Medulla oblongata (tissue), 1 donor: ENCODE measurements at regions not wholly inside any gene's neighbourhood (a gene's known extent, or its start where the extent isn't known, plus 50 kb on each side); places are given as distances from the start of the nearest gene placed in this dataset.

Source experiments
- DNase-seq: peaks from one replicate; pipeline ENCODE4 v3.0.0-alpha.2; 2015; ENCODE audit errors: extremely low spot score

DNA sequence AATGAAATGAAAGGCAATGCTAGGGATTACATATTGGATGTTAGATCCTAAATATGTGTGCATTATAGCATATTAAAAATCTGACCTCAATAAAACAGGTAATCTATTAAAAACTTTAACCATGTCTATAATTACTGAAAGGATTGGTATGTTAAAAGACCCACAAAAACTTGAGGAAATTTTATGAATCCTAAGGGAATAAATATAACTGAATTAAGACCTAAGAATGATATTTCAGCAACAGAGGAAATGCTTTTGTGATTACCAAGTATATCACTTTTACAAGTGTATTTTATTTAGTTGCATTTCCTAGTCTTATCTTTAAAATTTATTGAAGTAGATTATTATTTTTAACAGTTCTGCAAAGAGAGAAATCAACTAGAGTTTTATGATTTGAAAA lies 571.5 kb downstream of the HDGFL1 start:
- DNase-seq, result no peak

DNA sequence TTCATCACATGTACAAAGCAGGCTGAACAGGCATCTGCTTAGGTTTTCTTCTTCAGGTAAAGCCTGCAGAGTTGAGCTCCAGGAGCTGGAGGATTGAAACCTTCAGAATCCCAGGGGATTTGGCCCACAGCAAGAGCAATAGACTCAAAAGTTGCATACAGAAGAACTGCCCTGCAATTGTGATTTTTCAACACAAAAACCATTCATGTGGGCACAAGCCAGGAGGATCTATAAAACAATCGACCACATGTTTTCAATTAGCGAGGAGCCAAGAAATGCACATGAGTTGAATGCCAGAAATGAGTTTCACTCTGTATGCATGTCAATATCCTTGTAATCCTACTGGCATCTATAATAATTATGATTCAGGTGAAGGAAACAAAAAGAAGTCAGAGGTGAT lies 576.4 kb downstream of the HDGFL1 start:
- DNase-seq, result no peak

DNA sequence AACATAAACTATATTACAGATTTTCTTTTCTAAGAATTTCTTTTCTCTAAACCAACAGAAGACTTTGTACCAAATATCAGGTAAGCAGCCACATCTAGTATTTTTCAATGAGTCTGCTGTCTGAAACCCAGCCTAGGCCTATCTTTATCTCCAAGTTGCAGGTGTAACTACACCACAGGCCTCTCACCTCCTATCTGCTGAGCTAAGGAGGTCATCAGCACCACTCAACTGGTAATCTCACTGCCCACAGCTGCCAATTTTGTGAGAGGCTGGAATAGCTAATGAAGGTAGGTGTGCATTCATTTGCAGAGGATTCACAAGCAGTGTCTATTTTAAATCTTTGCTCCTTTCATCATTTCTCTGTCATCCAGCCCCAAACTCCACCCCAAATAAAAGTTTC lies 584.8 kb downstream of the HDGFL1 start:
- no peak for DNase-seq

DNA sequence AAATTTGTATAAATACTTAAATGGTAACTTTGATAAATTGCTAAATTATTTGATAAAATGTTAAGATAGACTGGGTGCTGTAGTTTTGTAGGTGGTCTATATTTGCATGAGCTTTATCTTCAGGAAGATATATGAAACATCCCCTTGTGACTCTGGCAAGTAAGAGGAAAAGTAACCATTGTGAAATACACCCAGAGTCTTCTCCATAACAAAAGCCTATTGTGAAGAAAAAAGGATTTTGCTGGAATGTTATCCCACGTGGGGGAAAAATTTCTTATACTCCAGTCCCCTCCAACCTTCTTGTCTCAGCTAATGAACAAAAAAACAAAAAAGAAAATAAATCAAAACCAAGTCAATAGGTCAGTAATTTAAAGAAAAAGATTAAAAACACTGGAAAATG lies 600.7 kb downstream of the HDGFL1 start:
- no peak for DNase-seq

DNA sequence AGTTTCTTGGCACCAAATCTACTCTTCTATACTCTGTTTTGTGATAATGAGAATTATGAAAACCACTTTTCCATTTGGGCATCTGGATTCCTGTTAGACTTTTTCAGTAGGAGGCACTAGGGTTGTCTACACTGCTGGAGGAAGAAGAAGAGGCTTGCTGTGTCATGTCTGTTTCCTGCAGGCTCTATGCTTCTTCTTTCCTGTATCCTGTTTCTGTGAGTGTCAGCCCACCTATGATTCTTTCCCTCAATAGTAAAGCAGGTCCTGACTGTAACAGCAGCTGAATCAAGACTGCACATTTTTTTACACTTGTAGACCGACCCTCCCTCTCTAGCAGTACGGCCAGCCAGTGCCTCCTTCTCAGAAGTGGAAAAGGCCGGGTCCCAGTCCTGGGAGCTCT lies 603.9 kb downstream of the HDGFL1 start:
- DNase-seq, result no peak

DNA sequence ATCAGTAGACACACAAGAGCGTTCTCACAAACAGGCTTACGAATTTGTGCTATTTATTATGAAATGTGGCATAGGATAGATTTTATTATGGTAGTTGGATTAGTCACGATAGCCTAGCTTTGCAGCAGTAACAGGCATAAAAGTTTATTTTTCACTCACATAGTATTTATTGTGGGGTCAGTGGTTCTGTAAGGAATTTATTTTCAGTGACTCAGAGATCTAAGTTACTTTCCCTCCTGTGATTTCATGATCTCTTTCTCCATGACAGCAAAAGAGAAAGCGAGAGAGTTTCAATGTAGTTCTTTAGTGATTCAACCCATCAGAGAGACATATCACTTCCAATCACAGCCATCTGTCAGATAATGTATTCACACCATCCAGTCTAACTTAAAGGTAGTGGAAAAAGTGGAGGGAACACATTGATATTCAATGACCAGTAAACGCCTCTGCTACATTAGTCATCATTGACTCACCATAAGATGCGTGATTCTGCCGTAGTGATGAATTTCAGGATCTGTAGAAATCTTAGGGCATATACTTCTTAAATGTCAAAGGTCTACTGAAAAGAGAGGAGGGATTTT lies 605.5 kb downstream of the HDGFL1 start:
- DNase-seq, result no peak

DNA sequence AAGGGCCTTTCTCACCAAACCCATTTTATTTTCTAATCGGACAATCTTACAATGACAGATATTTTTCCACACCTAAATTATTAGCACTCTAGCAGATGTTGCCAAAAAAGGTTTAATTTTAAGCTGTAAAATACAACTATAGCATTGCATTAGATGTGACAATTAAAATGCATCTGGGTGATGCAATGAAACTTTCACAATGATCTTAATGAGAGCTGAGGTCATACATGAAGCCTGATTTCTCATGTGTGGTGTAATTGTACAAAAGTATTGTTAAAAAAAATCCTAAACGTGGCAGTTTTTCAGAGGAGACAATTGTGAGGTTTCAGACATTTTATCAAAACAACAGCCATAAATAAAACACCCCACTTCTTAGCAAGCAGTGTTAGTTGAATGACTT lies 606.0 kb downstream of the HDGFL1 start:
- no peak for DNase-seq

DNA sequence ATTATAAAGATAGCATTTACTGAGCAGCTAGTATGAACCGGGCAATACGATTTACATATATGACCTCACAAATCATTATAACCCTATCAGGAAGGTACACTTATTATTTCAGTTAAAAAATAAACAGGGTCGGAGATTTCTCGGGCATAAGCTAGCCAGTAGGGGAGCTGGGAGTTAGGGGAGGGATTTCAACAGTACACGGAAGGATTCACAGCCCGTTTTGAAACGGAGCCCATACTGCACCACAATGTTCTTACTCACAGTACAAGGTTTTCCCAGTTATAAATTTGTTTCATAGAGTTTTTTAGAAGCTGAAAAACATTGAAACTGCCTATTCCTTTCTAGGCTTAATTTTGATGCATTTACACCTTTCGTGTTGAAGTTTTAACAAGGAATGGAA lies 607.1 kb downstream of the HDGFL1 start:
- DNase-seq, result no peak

DNA sequence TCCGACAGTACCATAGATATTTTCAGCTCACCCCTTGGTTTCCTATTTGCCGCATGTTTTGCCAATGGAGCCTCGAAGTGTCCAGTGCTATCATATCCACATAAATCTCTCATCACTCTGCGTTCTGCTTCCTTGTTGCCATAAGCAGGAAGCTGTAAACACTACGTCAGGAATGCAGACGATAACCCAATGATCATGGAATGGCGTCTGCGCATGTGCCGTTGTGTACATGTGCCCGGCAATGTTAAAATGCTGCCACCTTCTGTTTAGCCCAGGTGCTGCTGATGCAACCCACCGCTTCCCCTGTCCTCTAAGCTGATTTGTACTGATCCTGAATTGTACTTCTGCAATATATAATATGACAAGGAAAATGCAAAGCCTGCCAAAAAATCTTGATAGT lies 607.5 kb downstream of the HDGFL1 start:
- DNase-seq, result no peak

DNA sequence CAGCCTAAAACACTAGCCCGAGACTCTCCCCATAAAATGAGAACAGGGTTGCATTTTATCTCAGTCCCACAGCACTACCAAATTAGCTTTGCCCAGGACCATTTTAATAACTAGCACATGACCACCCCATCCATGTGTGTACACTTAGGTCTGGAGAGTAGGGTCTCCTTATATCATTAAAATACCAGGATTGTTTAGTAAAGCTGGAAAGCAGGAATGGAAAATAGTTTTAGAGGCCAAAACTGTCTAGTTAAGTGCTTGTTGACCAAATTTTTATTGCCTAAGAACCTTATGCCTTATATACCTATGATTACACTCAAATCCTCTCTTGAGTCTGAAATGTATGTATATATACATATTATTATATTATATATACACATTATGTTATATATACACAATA lies 608.4 kb downstream of the HDGFL1 start:
- no peak for DNase-seq

DNA sequence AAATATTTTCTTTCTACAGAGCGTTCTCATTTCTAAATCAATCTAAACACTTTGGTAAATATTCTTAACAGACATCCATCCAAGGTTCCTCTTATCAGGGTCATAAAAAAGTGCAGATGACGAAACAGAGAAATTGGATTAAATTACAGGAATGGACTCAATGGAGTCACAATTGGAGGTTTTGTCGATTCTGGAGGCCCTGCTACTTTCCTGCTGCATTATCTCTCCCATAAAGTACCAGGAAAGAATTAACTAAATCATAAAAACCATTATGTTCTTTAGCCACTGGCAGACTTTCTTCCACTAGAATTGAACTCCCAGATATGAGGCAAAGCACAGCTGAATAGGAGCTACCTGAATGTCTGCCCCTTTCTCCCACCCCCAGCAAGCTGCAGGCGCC lies 610.6 kb downstream of the HDGFL1 start:
- no peak for DNase-seq

DNA sequence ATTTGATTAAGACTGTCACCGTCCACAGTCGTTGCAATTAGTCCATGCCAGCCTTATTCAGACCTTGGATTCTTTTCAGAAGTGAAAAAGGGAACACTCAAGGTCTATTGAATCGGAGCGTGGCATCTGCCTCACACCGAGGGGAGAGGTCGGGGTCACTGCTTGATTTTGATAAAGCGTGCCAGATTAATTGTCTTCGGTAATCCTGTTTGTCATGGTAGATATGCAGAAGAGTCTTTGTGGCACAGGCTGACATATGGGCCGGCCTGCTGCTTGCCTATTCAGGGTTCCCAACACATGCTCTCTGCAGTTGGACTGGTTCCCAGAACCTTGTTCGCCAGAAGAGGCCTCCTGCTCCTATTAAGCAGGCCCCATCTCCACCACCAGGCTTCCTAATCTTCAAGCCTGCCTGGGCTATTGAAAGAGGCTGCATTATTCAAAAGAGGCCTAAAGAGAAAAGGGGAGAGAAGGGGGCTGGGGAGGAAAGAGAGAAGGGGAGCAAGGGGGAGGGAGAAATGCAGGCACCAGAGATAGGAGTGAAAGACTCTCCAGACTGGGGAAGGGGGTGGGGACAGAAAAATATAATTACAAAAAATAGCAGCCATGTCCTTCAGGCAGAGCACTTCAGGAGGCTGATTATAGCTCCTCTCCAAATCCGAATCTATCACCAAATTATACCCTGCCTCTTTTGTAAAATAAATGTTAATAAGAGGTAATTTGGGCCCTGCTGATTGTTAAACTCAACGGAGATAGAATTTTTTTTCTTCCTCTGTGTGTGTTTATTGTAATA lies 611.3 kb downstream of the HDGFL1 start:
- DNase-seq, result peak; percentile 89

DNA sequence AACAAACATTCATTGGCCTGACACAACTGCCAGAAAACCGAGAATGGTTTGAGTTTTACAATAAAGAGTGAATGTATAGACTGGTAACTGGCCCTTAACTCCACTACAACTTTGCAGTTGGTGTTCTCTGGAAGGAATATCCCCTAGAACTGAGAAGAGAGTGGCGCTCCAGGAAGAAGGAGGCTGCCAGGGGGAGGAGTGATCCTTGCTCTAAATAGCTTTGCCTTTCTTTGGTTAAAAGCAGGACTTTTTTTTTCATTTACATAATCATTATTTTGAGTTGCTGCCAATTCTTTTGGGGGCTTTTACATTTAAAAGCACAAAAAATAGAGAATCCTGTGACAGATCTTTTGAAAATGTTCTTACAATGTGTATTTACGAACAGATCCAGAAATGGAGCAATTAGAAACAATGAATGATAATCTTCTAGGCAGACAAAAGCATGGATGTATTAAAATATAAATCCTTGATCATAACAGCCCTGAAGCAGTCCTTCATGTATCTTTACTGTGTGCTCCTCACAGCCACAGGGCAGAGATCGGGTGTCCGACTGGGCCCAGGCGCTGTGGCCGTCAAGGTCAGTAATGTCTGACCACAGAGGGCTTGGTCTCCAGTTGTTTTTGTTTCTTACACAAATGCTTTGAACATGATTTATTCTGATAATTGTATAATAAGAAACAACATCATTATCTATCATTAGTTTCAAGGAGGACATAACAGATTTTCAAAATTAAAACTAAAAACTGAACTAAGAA lies 612.2 kb downstream of the HDGFL1 start:
- no peak for DNase-seq

DNA sequence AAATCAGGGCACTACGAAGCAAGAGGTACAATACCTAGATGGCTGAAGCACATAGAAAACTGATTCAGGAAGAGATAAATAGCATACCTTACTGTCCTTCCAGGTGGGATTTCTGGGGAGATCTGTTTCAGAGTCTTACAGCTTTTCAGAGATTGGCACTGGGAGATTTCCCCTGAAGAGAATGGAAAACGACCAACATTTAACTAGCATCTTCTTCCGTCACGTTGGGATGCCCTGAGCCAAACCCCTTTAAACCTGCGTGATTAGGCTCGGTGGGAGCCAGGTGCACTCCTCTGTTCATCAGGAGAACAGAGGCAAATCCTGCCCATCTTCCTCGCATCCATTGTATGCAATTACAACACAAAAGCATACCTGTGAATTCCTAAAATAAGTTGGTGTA lies 614.5 kb downstream of the HDGFL1 start:
- DNase-seq, result no peak

DNA sequence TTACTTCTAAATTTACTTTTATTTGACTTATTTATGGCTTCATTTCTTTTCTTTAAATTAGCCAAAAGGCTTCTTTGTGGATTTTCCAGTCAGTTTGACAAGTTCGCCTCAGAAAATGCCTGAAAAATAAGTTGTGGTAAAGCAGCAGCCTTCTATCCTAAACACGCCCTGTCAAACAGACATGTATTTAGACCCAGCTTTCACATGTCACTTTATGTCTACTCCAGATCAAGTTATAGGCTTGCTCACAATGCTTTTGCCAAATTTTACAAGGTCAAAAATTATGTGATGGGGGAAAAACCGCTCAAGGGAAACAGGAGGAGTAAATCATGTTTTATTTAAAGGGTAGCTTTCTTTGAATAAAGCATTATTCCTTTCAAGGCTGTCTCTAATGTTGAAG lies 615.0 kb downstream of the HDGFL1 start:
- DNase-seq, result no peak

DNA sequence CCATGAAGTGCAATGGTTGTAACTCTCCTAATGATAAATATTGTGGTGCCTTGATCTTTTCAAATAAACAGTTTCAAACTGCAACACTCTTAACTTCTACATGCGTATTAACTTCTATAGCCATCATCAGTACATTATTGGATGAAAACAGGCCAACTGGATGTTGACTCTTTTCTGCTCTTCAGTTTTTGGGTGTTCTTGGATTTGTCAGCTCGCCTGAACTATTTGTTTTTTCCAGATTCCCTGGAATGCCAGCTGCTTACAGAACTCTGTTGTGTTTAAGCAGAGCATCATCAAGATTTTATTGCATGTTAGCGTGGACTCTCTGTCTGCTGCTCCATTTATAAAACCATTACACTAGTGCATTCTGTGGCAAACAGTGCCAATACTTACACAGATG lies 626.1 kb downstream of the HDGFL1 start:
- DNase-seq, result no peak

DNA sequence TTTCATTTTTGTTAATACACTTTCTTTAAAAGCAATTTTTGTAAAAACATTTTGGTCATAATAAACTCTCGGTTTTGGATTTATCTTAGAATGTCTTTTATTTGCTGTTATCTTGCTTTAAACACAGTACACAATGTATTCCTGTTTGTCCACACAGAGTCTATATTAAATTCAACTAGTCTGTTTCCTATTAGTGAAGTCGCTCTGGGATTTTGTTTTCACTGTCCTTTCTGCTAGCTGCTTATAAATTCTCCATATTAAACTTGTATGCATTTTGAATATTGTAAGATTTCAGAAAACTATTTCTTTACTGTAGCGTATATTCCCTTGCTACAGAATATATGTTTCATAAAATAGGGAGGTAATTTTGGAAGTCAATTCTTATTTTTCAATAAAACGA lies 630.2 kb downstream of the HDGFL1 start:
- no peak for DNase-seq

DNA sequence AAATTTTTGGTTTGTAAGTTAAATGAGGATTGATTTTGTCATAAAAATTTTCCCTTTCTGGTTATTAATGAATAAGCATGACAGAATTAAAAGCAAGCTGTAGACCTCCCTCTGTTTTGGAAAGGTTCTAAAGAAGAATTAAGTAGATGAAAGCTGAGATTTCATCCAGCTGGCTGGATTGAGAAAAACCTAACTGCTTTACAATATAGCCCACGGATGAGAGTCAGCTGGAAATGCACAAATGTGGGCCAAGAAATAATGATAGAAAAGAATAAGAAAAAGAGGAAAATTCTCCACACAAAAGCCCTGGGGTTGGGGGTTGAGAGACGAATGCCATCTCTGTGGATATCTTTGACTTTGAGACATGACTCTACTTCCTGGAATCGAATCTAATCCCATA lies 631.6 kb downstream of the HDGFL1 start:
- DNase-seq, result no peak

DNA sequence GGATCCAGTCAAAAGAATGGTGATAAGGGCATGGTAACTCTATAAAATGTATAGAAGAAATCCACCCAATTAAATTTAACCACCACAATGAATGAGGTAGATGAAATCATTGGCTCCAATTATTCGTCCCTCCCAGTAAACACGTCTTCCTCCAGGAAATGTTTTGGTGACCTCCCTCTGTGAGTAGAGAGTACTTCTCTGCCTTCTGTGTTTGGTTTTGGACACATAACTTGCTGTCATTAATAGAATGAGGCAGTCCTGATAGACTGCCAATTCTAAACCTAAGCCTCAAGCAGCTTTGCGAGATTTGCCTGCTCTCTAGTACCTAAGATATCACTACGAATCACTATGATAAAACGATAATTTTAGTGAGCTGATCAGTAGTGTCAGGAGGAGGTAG lies 632.8 kb downstream of the HDGFL1 start:
- DNase-seq, result no peak

DNA sequence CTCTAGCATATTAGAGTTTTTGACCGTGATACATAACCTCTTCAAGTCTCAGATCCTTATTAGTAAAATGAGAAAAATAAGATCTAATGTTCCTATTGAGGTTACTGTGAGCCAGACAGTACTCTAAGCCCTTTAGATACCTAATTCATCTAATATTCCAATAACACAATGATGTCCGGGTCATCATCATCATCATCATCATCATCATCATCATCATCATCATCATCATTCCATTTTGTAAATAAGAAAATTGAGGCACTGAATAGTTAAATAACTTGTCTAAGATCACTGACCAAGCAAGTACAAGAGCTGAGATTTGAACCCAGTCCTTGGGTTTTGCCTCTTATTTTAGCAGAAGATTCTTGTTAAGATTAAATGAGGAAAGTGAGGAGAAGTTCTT lies 643.0 kb downstream of the HDGFL1 start:
- no peak for DNase-seq

DNA sequence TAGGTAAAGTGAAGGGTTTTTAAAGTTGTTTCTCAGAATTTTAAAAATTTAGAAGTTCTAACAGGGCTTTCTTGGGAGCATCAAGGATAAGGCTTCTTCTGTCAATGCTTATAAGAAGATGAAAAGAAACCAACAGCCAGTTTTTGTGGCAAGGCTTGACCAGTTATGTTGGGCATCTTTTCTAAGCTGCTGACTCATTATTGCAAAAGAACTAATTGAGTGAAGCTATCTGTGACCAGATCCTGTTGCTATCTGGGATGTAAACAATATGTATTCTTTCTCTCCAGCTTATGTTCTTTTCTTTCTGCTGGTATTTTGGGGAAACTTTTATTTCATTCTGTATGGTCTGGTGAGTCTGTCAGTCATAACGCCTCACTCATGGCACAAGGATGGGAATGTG lies 643.8 kb downstream of the HDGFL1 start:
- no peak for DNase-seq

DNA sequence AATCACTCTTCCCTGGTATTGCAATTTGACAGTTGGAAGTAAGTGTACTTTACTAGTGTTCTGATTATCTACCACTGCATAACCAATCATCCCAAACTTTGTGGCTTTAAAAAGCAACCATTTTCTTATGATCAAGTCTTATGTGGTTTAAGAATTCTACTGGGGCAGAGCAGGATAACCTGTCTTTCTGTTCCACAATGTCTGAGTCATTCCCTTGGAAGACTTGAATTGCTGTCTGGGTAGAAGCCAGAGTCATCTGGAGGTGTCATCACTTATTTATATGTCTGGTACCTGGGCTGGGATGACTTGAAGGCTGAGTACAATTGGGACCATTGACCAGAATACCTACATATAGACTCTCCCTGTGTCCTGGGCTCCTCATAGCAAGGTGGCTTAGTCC lies 644.3 kb downstream of the HDGFL1 start:
- DNase-seq, result no peak

DNA sequence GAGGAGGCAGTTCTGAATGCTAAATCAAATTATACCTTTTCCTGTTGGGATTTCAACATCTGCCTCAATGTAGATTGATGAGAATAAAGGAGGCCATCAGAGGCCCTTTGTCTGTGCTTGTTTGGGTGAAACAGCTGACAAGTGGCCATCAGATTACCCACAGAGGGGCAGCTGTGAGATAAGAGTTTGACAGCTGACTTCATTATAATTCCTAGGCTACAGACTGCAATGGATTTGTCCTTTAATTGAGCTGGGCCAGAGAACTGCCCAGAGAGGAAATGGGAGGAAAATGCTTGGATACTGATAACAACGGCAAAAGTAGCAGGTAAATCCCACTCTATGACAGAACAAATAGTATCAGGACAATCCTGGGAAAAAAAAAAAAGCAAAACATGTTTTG lies 649.4 kb downstream of the HDGFL1 start:
- peak; percentile 28 for DNase-seq
